Transverse colon (tissue), 4 donors: ENCODE measurements at regions not wholly inside any gene's neighbourhood (a gene's known extent, or its start where the extent isn't known, plus 50 kb on each side); places are given as distances from the start of the nearest gene placed in this dataset.

Source experiments
- CTCF ChIP-seq, 5 experiments: fragments of 200-600 bp in 3 of 5; fragments of 450-650 bp in 2 of 5; sonication (generic) in 3 of 5; IDR thresholded peaks; 1 replicate in 2 of 5; 2 replicates in 3 of 5; pipeline ENCODE4 v1.5.1; 2016 to 2017; ENCODE audit warnings: antibody characterized with exemption in 5 of 5, inconsistent platforms in 3 of 5, mild to moderate bottlenecking in 2 of 5, moderate library complexity in 1 of 5
- EP300 ChIP-seq: sonication (generic); formaldehyde crosslinking; IDR thresholded peaks from one replicate; pipeline ENCODE4 v1.6.1; 2017; ENCODE audit warnings: antibody characterized with exemption, low read depth
- POLR2A ChIP-seq: fragments of 450-650 bp; IDR thresholded peaks from one replicate; pipeline ENCODE4 v1.6.1; 2016; ENCODE audit warnings: antibody characterized with exemption, mild to moderate bottlenecking, moderate library complexity
- POLR2AphosphoS5 ChIP-seq, 3 donors: sonication (generic); formaldehyde crosslinking; IDR thresholded peaks; one replicate each; pipeline ENCODE4 v1.6.1; 2016; ENCODE audit warnings: antibody characterized with exemption in 3 of 3

- TF ChIP-seq POLR2AphosphoS5 (IDR thresholded peaks at IDR 0.05) (no peak), CTCF (IDR thresholded peaks at IDR 0.05) (no peak), POLR2A (no peak), EP300 (no peak)
Observed at GRCh38 chr12:127984386-127985055, 282.4 kb upstream of the TMEM132C start.
